ENCODE measurements at regions not wholly inside any gene's neighbourhood (a gene's known extent, or its start where the extent isn't known, plus 50 kb on each side); places are given as distances from the start of the nearest gene placed in this dataset.

DNA sequence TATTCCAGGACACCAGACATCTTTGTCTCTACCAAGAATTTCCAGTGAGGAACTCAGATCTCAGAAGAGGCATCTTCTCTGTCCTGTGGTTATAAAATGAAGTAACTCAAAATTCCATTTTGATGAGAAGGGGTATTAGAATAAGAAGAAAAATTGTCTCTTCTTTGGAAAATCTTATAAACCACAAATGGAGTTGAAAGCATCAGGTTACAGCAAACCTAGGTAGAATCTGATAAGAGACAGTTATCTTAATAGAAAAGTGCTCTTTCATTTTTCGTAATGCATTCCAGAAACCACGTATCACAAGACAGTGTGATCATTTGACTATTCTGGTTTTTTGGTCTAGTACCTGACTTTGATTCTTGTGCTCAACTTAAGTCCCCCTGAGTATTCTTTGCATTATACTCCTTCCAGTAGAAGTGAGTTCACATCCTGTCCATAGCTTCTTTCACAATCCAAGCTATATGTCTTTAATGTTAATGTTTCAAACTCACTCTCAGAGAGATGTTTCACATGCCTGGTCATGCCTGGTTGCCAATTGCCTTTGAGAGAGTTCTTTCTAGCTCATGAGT, 120.9 kb upstream of the PRDX6 start:
- Histone ChIP-seq H3K9ac (ENCODE audit: insufficient read depth, low read length) (no peak overlapping the region), H3K4me3 (replicated peaks in 1 of 4; ENCODE audit: control extremely low read depth in 1 of 4, insufficient read depth in 1 of 4, low read depth in 3 of 4, low read length in 4 of 4) (no peak overlapping the region), H3K4me2 (ENCODE audit: extremely low read depth, insufficient read depth, low read length) (no peak overlapping the region), H2AFZ (ENCODE audit: low read length) (no peak overlapping the region), H3K79me2 (ENCODE audit: control insufficient read depth, insufficient read depth, low read length) (no peaks in the 10 kb centered on the region), H3K27ac (ENCODE audit: insufficient read depth, low read length) (no peak overlapping the region), H3K9me3 (ENCODE audit: control insufficient read depth, insufficient read depth, low read depth, low read length) (no peaks in the 10 kb centered on the region), H3K4me1 (ENCODE audit: control insufficient read depth, extremely low read depth, insufficient read depth, low read length) (no peaks in the 10 kb centered on the region), H4K20me1 (ENCODE audit: control insufficient read depth, extremely low read depth, insufficient read depth, low read length) (no peaks in the 10 kb centered on the region), H3K27me3 (ENCODE audit: control insufficient read depth, insufficient read depth, low read length) (no peaks in the 10 kb centered on the region), H3K36me3 (ENCODE audit: control insufficient read depth, insufficient read depth, low read length) (no peaks in the 10 kb centered on the region)
- peak; percentile 9 to 85 for DNase-seq (ENCODE audit: low read depth in 2 of 2)
- TF ChIP-seq EZH2 (IDR thresholded peaks at IDR 0.05; ENCODE audit: low read length, missing control alignments) = no peak
- TF ChIP-seq, protein P1, sequence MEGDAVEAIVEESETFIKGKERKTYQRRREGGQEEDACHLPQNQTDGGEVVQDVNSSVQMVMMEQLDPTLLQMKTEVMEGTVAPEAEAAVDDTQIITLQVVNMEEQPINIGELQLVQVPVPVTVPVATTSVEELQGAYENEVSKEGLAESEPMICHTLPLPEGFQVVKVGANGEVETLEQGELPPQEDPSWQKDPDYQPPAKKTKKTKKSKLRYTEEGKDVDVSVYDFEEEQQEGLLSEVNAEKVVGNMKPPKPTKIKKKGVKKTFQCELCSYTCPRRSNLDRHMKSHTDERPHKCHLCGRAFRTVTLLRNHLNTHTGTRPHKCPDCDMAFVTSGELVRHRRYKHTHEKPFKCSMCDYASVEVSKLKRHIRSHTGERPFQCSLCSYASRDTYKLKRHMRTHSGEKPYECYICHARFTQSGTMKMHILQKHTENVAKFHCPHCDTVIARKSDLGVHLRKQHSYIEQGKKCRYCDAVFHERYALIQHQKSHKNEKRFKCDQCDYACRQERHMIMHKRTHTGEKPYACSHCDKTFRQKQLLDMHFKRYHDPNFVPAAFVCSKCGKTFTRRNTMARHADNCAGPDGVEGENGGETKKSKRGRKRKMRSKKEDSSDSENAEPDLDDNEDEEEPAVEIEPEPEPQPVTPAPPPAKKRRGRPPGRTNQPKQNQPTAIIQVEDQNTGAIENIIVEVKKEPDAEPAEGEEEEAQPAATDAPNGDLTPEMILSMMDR (conservative IDR thresholded peaks at IDR 0.05 in 1 of 2, IDR thresholded peaks at IDR 0.05 in 1 of 2; ENCODE audit: low read depth in 1 of 2, low read length in 2 of 2) = no peak

DNA sequence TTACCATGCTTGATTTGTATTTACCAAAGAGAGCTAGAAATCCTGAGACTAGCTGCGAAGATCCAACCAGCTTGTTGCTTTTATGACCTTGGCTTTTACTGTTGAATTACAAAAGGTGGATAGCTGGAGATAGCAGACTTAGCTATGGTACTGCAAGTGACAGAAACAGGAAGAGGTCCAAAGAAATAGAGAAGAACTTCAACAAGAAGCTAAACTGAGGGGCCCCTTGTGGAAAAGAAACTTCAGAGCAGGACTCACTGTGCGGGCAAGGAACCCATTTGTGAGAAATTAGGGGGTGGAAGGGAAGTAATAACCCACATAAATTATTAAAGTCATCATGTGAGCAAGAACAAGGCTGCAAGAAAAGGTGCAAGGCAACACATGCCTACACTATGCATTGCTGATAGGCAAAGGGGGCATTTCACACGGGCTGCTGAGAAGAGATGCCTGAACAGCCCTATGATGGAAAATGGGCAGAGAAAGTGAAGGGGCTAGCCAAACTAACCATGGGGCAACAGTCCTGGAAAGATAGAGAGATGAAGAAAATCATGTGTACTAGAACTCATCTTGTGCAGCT, 116.6 kb upstream of the PRDX6 start:
- H3K27ac ChIP-seq (ENCODE audit: insufficient read depth, low read length) = no peak overlapping the region
- no peaks in the 10 kb centered on the region for H3K36me3 ChIP-seq (ENCODE audit: control insufficient read depth, insufficient read depth, low read length)
- no peaks in the 10 kb centered on the region for H4K20me1 ChIP-seq (ENCODE audit: control insufficient read depth, extremely low read depth, insufficient read depth, low read length)
- no peaks in the 10 kb centered on the region for H3K9me3 ChIP-seq (ENCODE audit: control insufficient read depth, insufficient read depth, low read depth, low read length)
- no peaks in the 10 kb centered on the region for H3K4me1 ChIP-seq (ENCODE audit: control insufficient read depth, extremely low read depth, insufficient read depth, low read length)
- TF ChIP-seq, protein P1 (conservative IDR thresholded peaks at IDR 0.05 in 1 of 2, IDR thresholded peaks at IDR 0.05 in 1 of 2; ENCODE audit: low read depth in 1 of 2, low read length in 2 of 2) = no peak
- TF ChIP-seq EZH2 (IDR thresholded peaks at IDR 0.05; ENCODE audit: low read length, missing control alignments) = no peak
- H3K9ac ChIP-seq (ENCODE audit: insufficient read depth, low read length) = no peak overlapping the region
- no peak overlapping the region for H2AFZ ChIP-seq (ENCODE audit: low read length)
- no peak for DNase-seq (ENCODE audit: low read depth in 2 of 2)
- H3K27me3 ChIP-seq (ENCODE audit: control insufficient read depth, insufficient read depth, low read length) = no peaks in the 10 kb centered on the region
- H3K4me2 ChIP-seq (ENCODE audit: extremely low read depth, insufficient read depth, low read length) = no peak overlapping the region
- no peak overlapping the region for H3K4me3 ChIP-seq (replicated peaks in 1 of 4; ENCODE audit: control extremely low read depth in 1 of 4, insufficient read depth in 1 of 4, low read depth in 3 of 4, low read length in 4 of 4)
- no peaks in the 10 kb centered on the region for H3K79me2 ChIP-seq (ENCODE audit: control insufficient read depth, insufficient read depth, low read length)

DNA sequence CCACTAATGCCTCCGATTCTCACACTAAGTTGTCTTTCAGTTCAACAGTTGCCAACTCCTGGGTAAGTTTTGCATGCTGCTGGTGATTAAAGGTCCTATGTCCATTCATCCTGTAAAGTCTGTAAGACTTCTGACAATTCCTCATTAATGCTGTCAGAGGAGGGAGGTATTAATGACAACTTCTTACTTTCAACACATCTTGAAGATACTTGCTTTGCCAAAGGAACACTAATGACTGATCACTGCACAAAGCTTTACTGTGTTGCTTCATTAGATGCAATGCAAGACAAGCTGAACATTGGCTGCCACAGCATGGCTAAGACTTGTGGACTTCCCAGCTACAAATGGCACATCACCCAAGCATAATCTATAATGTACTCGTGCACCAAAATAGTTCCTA, 114.6 kb upstream of the PRDX6 start:
- no peaks in the 10 kb centered on the region for H4K20me1 ChIP-seq (ENCODE audit: control insufficient read depth, extremely low read depth, insufficient read depth, low read length)
- no peak overlapping the region for H3K4me2 ChIP-seq (ENCODE audit: extremely low read depth, insufficient read depth, low read length)
- no peaks in the 10 kb centered on the region for H3K9me3 ChIP-seq (ENCODE audit: control insufficient read depth, insufficient read depth, low read depth, low read length)
- no peak overlapping the region for H3K27ac ChIP-seq (ENCODE audit: insufficient read depth, low read length)
- no peaks in the 10 kb centered on the region for H3K4me1 ChIP-seq (ENCODE audit: control insufficient read depth, extremely low read depth, insufficient read depth, low read length)
- H2AFZ ChIP-seq (ENCODE audit: low read length) = no peak overlapping the region
- DNase-seq (ENCODE audit: low read depth in 2 of 2) = peak in 1 of 2 donors; percentile 83
- no peaks in the 10 kb centered on the region for H3K79me2 ChIP-seq (ENCODE audit: control insufficient read depth, insufficient read depth, low read length)
- TF ChIP-seq, protein P1 (conservative IDR thresholded peaks at IDR 0.05 in 1 of 2, IDR thresholded peaks at IDR 0.05 in 1 of 2; ENCODE audit: low read depth in 1 of 2, low read length in 2 of 2) = no peak
- TF ChIP-seq EZH2 (IDR thresholded peaks at IDR 0.05; ENCODE audit: low read length, missing control alignments) = no peak
- H3K27me3 ChIP-seq (ENCODE audit: control insufficient read depth, insufficient read depth, low read length) = no peaks in the 10 kb centered on the region
- no peak overlapping the region for H3K4me3 ChIP-seq (replicated peaks in 1 of 4; ENCODE audit: control extremely low read depth in 1 of 4, insufficient read depth in 1 of 4, low read depth in 3 of 4, low read length in 4 of 4)
- no peak overlapping the region for H3K9ac ChIP-seq (ENCODE audit: insufficient read depth, low read length)
- no peaks in the 10 kb centered on the region for H3K36me3 ChIP-seq (ENCODE audit: control insufficient read depth, insufficient read depth, low read length)

All from fibroblast of lung (primary cell).